EH (cell line): ENCODE measurements at regions not wholly inside any gene's neighbourhood (a gene's known extent, or its start where the extent isn't known, plus 50 kb on each side); places are given as distances from the start of the nearest gene placed in this dataset.
"Not testable (repeated sequence)": the region's sequence is repeated elsewhere in the genome, so short reads cannot be mapped to it uniquely, and the experiment has no call there.

Source experiments
- DNase-seq: peaks from one replicate; pipeline ENCODE4 v3.0.0-alpha.2; 2015; ENCODE audit warnings: low read depth

GRCh38 chr14:71240171-71240570, 332.9 kb downstream of the PCNX1 start:
- no peak for DNase-seq

GRCh38 chr14:71240866-71241520, 333.7 kb downstream of the PCNX1 start:
- no peak for DNase-seq

- peak; percentile 97 for DNase-seq
These were observed 335.0 kb downstream of the PCNX1 start for GRCh38 chr14:71242237-71242748.

GRCh38 chr14:71243697-71244096, 336.4 kb downstream of the PCNX1 start:
- DNase-seq: peak; percentile 97

GRCh38 chr14:71244341-71244740, 337.1 kb downstream of the PCNX1 start:
- DNase-seq: peak; percentile 75

- no peak for DNase-seq
These were observed 338.6 kb downstream of the PCNX1 start for GRCh38 chr14:71245659-71246361.

- no peak for DNase-seq
These were observed 339.3 kb downstream of the PCNX1 start for GRCh38 chr14:71246539-71246938.

GRCh38 chr14:71247106-71247505, 339.8 kb downstream of the PCNX1 start:
- peak; percentile 63 for DNase-seq

GRCh38 chr14:71248194-71248593, 340.9 kb downstream of the PCNX1 start:
- peak; percentile 91 for DNase-seq

- no peak for DNase-seq
These were observed 343.1 kb downstream of the PCNX1 start for GRCh38 chr14:71250347-71250746.

GRCh38 chr14:71250791-71251190, 343.5 kb downstream of the PCNX1 start:
- peak; percentile 39 for DNase-seq

GRCh38 chr14:71254091-71254719, 346.9 kb downstream of the PCNX1 start:
- not testable (repeated sequence) for DNase-seq

GRCh38 chr14:71261206-71261605, 353.9 kb downstream of the PCNX1 start:
- DNase-seq: peak; percentile 92

GRCh38 chr14:71262441-71262840, 355.2 kb downstream of the PCNX1 start:
- peak; percentile 51 for DNase-seq

GRCh38 chr14:71264260-71264659, 357.0 kb downstream of the PCNX1 start:
- no peak for DNase-seq

GRCh38 chr14:71267007-71267513, 359.8 kb downstream of the PCNX1 start:
- peak; percentile 49 for DNase-seq

GRCh38 chr14:71267691-71268090, 360.4 kb downstream of the PCNX1 start:
- peak; percentile 35 for DNase-seq

- DNase-seq: no peak
These were observed 362.9 kb downstream of the PCNX1 start for GRCh38 chr14:71270111-71270510.

GRCh38 chr14:71271166-71271945, 364.1 kb downstream of the PCNX1 start:
- DNase-seq: peak; percentile 55

GRCh38 chr14:71273366-71273765, 366.1 kb downstream of the PCNX1 start:
- DNase-seq: no peak

- no peak for DNase-seq
These were observed 376.8 kb downstream of the PCNX1 start for GRCh38 chr14:71284048-71284447.

GRCh38 chr14:71286126-71286525, 378.9 kb downstream of the PCNX1 start:
- DNase-seq: no peak
